Suprapubic skin (tissue), 4 donors: ENCODE measurements at regions not wholly inside any gene's neighbourhood (a gene's known extent, or its start where the extent isn't known, plus 50 kb on each side); places are given as distances from the start of the nearest gene placed in this dataset.

Source experiments
- POLR2A ChIP-seq, 2 donors: fragments of 450-650 bp; IDR thresholded peaks; one replicate each; pipeline ENCODE4 v1.6.1; 2017; ENCODE audit warnings: antibody characterized with exemption in 2 of 2, mild to moderate bottlenecking in 2 of 2, moderate library complexity in 2 of 2
- POLR2AphosphoS5 ChIP-seq, 3 donors: sonication (generic); formaldehyde crosslinking; IDR thresholded peaks; one replicate each; pipeline ENCODE4 v1.6.1; 2017; ENCODE audit warnings: antibody characterized with exemption in 3 of 3

- TF ChIP-seq POLR2A (IDR thresholded peaks at IDR 0.05) (no peak), POLR2AphosphoS5 (IDR thresholded peaks at IDR 0.05) (no peak)
Observed at GRCh38 chr4:53885668-53886067, 178.7 kb downstream of the CHIC2 start.
